ENCODE measurements at regions not wholly inside any gene's neighbourhood (a gene's known extent, or its start where the extent isn't known, plus 50 kb on each side); places are given as distances from the start of the nearest gene placed in this dataset.
A peak's percentile ranks its signal among the peaks of the same experiment; 100 is the strongest.
"Not testable (repeated sequence)": the region's sequence is repeated elsewhere in the genome, so short reads cannot be mapped to it uniquely, and the experiment has no call there.

- peak; percentile 34 for DNase-seq (ENCODE audit: low read depth)
These were observed 65.3 kb downstream of the CUZD1 start for GRCh38 chr10:122780391-122780790.

- no peak for DNase-seq (ENCODE audit: low read depth)
These were observed 65.7 kb downstream of the CUZD1 start for GRCh38 chr10:122779924-122780323.

GRCh38 chr10:122777515-122778059, 68.1 kb downstream of the CUZD1 start:
- DNase-seq (ENCODE audit: low read depth), result no peak

GRCh38 chr10:122774231-122774630, 71.4 kb downstream of the CUZD1 start:
- no peak for DNase-seq (ENCODE audit: low read depth)

GRCh38 chr10:122771404-122771803, 71.8 kb upstream of the C10orf120 start:
- DNase-seq (ENCODE audit: low read depth), result not testable (repeated sequence)

- no peak for DNase-seq (ENCODE audit: low read depth)
These were observed 68.7 kb upstream of the C10orf120 start for GRCh38 chr10:122768389-122768745.

- no peak for DNase-seq (ENCODE audit: low read depth)
These were observed 68.2 kb upstream of the C10orf120 start for GRCh38 chr10:122767621-122768388.

GRCh38 chr10:122765412-122765811, 65.8 kb upstream of the C10orf120 start:
- no peak for DNase-seq (ENCODE audit: low read depth)

- DNase-seq (ENCODE audit: low read depth), result no peak
These were observed 57.0 kb upstream of the C10orf120 start for GRCh38 chr10:122756656-122757055.

GRCh38 chr10:122754491-122755235, 55.0 kb upstream of the C10orf120 start:
- DNase-seq (ENCODE audit: low read depth), result no peak

GRCh38 chr10:122749886-122750285, 50.2 kb upstream of the C10orf120 start:
- no peak for DNase-seq (ENCODE audit: low read depth)
